ENCODE measurements at regions not wholly inside any gene's neighbourhood (a gene's known extent, or its start where the extent isn't known, plus 50 kb on each side); places are given as distances from the start of the nearest gene placed in this dataset.

DNA sequence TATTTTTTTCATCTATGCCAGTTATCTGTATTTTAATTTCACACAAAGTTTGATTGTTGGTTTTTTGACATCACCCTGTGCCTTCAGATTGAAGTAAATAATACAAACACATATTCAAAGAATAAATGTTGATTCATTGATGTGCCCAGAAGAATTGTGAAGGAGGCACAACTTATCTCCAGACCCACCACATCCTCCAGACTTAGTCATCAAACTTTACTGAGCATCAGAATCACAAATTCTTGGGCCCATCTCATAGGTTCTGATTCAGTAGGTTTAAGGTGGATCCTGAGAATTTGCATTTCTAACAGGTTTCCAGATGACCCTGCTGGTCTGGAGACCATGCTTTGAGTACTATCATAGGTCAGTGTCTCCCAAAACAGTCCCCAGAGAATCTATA lies 82.8 kb upstream of the PIK3C3 start:
- TF ChIP-seq TAF1 (IDR thresholded peaks at IDR 0.05; ENCODE audit: borderline replicate concordance, insufficient read depth, low read length) (no peak), FOXP2 (optimal IDR thresholded peaks at IDR 0.05; ENCODE audit: borderline replicate concordance, extremely low read depth, extremely low read length, insufficient read depth) (no peak), POLR2AphosphoS5 (IDR thresholded peaks at IDR 0.05; ENCODE audit: low read depth, low read length) (no peak), SIN3A (IDR thresholded peaks at IDR 0.05; ENCODE audit: borderline replicate concordance, insufficient read depth, low read length) (no peak)
- TF ChIP-seq, protein P1, sequence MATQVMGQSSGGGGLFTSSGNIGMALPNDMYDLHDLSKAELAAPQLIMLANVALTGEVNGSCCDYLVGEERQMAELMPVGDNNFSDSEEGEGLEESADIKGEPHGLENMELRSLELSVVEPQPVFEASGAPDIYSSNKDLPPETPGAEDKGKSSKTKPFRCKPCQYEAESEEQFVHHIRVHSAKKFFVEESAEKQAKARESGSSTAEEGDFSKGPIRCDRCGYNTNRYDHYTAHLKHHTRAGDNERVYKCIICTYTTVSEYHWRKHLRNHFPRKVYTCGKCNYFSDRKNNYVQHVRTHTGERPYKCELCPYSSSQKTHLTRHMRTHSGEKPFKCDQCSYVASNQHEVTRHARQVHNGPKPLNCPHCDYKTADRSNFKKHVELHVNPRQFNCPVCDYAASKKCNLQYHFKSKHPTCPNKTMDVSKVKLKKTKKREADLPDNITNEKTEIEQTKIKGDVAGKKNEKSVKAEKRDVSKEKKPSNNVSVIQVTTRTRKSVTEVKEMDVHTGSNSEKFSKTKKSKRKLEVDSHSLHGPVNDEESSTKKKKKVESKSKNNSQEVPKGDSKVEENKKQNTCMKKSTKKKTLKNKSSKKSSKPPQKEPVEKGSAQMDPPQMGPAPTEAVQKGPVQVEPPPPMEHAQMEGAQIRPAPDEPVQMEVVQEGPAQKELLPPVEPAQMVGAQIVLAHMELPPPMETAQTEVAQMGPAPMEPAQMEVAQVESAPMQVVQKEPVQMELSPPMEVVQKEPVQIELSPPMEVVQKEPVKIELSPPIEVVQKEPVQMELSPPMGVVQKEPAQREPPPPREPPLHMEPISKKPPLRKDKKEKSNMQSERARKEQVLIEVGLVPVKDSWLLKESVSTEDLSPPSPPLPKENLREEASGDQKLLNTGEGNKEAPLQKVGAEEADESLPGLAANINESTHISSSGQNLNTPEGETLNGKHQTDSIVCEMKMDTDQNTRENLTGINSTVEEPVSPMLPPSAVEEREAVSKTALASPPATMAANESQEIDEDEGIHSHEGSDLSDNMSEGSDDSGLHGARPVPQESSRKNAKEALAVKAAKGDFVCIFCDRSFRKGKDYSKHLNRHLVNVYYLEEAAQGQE (IDR thresholded peaks at IDR 0.05; ENCODE audit: insufficient read depth in 1 of 2, low read depth in 2 of 2, low read length in 2 of 2), result no peak

DNA sequence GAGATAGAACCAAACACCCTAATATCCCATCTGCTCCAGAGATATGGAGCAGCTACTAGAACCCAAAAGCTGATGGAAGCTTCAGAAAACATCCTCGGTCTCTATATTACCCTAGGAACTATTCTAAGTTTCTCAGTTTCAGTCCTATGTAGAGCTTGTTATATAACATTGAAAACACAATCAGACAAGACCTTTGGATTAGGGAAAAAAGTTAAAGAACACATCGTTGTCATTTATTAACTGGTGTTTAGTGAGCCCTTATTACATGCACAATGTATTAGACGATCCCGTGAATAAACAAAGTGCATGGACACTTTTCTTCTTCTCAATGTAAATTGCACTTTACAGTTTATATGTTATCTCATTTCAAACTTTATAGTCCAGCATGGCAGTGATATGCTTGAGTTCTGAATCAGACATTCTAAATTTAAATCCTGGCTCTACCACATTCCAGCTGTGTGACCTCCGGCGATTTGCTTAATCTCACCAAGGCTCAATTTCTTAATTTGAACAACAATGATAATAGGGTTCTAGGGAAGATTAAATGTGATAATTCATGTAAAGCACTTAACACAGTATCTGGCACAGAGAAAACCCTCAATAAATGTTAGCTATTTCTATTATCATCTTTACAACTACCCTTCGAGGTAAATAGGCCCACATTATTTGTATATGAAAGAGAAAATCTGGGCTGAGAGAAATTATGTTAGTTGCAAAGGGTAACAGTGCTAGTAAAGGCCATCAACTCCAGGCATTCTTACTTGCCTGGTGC lies 83.6 kb upstream of the PIK3C3 start:
- TF ChIP-seq, protein P1 (IDR thresholded peaks at IDR 0.05; ENCODE audit: insufficient read depth in 1 of 2, low read depth in 2 of 2, low read length in 2 of 2), result no peak
- TF ChIP-seq TAF1 (IDR thresholded peaks at IDR 0.05; ENCODE audit: borderline replicate concordance, insufficient read depth, low read length) (no peak), SIN3A (IDR thresholded peaks at IDR 0.05; ENCODE audit: borderline replicate concordance, insufficient read depth, low read length) (no peak), FOXP2 (optimal IDR thresholded peaks at IDR 0.05; ENCODE audit: borderline replicate concordance, extremely low read depth, extremely low read length, insufficient read depth) (no peak), POLR2AphosphoS5 (IDR thresholded peaks at IDR 0.05; ENCODE audit: low read depth, low read length) (no peak)

DNA sequence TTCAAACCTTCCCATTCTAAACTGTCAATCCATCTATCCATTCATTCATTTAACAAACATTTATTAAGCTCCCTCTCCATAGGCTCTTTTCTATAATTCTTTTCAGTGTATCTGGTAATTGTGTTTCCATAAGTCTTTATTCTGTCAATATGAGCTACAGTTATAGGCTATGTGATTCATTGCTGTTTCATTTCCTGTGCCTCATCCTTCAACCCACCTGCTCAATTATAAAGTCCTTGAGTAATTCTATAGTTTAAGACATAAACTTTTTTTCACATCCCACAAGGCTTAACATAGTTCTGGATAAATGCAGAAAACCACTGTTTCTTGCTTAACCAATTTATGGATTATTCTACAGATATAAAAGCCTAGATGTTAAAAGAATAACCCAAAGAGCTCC lies 84.2 kb upstream of the PIK3C3 start:
- no peak for TF ChIP-seq POLR2AphosphoS5 (IDR thresholded peaks at IDR 0.05; ENCODE audit: low read depth, low read length)
- TF ChIP-seq, protein P1 (IDR thresholded peaks at IDR 0.05; ENCODE audit: insufficient read depth in 1 of 2, low read depth in 2 of 2, low read length in 2 of 2), result no peak
- TF ChIP-seq SIN3A (IDR thresholded peaks at IDR 0.05; ENCODE audit: borderline replicate concordance, insufficient read depth, low read length), result no peak
- TF ChIP-seq FOXP2 (optimal IDR thresholded peaks at IDR 0.05; ENCODE audit: borderline replicate concordance, extremely low read depth, extremely low read length, insufficient read depth), result no peak
- TF ChIP-seq TAF1 (IDR thresholded peaks at IDR 0.05; ENCODE audit: borderline replicate concordance, insufficient read depth, low read length), result no peak

DNA sequence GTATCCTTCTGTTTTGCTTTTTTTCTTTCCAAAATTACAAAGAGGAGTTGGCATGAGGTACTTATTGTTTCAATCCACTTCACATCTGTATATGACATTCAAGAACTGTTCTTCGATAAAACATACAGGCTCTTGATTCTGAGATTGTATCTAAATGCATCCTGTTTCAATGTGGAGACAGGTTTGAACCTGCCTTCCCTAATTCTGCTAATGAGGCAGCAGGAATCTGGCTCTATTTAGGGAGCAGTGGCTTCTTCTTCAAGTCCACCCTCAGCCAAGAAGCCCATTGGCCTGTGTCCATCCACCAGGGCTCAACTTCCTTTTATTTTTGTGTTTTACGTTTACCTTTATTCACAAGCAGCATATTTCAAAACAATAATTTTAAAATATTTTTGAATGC lies 84.8 kb upstream of the PIK3C3 start:
- TF ChIP-seq POLR2AphosphoS5 (IDR thresholded peaks at IDR 0.05; ENCODE audit: low read depth, low read length) (no peak), TAF1 (IDR thresholded peaks at IDR 0.05; ENCODE audit: borderline replicate concordance, insufficient read depth, low read length) (no peak), FOXP2 (optimal IDR thresholded peaks at IDR 0.05; ENCODE audit: borderline replicate concordance, extremely low read depth, extremely low read length, insufficient read depth) (no peak), SIN3A (IDR thresholded peaks at IDR 0.05; ENCODE audit: borderline replicate concordance, insufficient read depth, low read length) (no peak)
- TF ChIP-seq, protein P1 (IDR thresholded peaks at IDR 0.05; ENCODE audit: insufficient read depth in 1 of 2, low read depth in 2 of 2, low read length in 2 of 2), result no peak

All from PFSK-1 (cell line).